Medulla oblongata (tissue), 1 donor: ENCODE measurements at regions not wholly inside any gene's neighbourhood (a gene's known extent, or its start where the extent isn't known, plus 50 kb on each side); places are given as distances from the start of the nearest gene placed in this dataset.
"Not testable (repeated sequence)": the region's sequence is repeated elsewhere in the genome, so short reads cannot be mapped to it uniquely, and the experiment has no call there.

Source experiments
- DNase-seq: peaks from one replicate; pipeline ENCODE4 v3.0.0-alpha.2; 2015; ENCODE audit errors: extremely low spot score

- DNase-seq = no peak
Observed at GRCh38 chr22:26082866-26083265, 86.4 kb upstream of the SEZ6L start.

GRCh38 chr22:26086359-26086758, 82.9 kb upstream of the SEZ6L start:
- DNase-seq = peak; percentile 15

GRCh38 chr22:26087816-26088215, 81.4 kb upstream of the SEZ6L start:
- DNase-seq = no peak

- no peak for DNase-seq
Observed at GRCh38 chr22:26090821-26091220, 78.4 kb upstream of the SEZ6L start.

GRCh38 chr22:26094497-26094896, 74.8 kb upstream of the SEZ6L start:
- DNase-seq = not testable (repeated sequence)

- no peak for DNase-seq
Observed at GRCh38 chr22:26095256-26095956, 73.9 kb upstream of the SEZ6L start.

- DNase-seq = no peak
Observed at GRCh38 chr22:26097411-26097810, 71.9 kb upstream of the SEZ6L start.

- DNase-seq = no peak
Observed at GRCh38 chr22:26097840-26098239, 71.4 kb upstream of the SEZ6L start.

- no peak for DNase-seq
Observed at GRCh38 chr22:26103023-26103422, 66.2 kb upstream of the SEZ6L start.

- no peak for DNase-seq
Observed at GRCh38 chr22:26106412-26106811, 62.9 kb upstream of the SEZ6L start.

- DNase-seq = no peak
Observed at GRCh38 chr22:26109686-26110315, 59.5 kb upstream of the SEZ6L start.

GRCh38 chr22:26114826-26115225, 54.4 kb upstream of the SEZ6L start:
- no peak for DNase-seq

GRCh38 chr22:26115266-26115665, 54.0 kb upstream of the SEZ6L start:
- no peak for DNase-seq
